ENCODE measurements at regions not wholly inside any gene's neighbourhood (a gene's known extent, or its start where the extent isn't known, plus 50 kb on each side); places are given as distances from the start of the nearest gene placed in this dataset.

GRCh38 chr17:71316176-71316897, 804.5 kb upstream of the SOX9 start:
- no peak for TF ChIP-seq CTCF (IDR thresholded peaks at IDR 0.05)
- no peak for TF ChIP-seq POLR2A (IDR thresholded peaks at IDR 0.05)
